ENCODE measurements at regions not wholly inside any gene's neighbourhood (a gene's known extent, or its start where the extent isn't known, plus 50 kb on each side); places are given as distances from the start of the nearest gene placed in this dataset.
"Not testable (repeated sequence)": the region's sequence is repeated elsewhere in the genome, so short reads cannot be mapped to it uniquely, and the experiment has no call there.

DNA sequence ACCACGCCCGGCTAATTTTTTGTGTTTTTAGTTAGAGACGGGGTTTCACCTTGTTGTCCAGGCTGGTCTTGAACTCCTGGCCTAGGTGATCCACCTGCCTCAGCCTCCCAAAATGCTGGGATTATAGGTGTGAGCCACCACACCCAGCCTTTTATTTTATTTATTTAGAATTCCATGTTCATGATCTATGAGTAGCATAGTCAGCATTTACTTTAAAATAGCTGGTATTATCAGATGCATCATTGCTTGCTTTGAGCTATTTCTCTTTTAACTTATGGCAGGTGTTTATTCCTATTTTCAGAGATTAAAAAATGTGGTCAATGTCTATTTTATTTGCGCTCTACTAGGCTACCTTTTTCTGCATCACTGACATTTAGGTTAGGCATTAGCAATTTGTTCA, 152.0 kb downstream of the UTRN start:
- no peak overlapping the region for H3K27ac ChIP-seq
- H3K27me3 ChIP-seq, result no peaks in the 10 kb centered on the region
- WGBS, 5 donors, result 90 to 99% (median 99%) methylated on average over 4 of the region's 4 CpGs
- H3K4me1 ChIP-seq, result peaks cover 0 to 20% (median 7%) of the 10 kb centered on the region in 4 donors
- H3K9me3 ChIP-seq, result peaks cover 0 to 9% (median 8%) of the 10 kb centered on the region in 4 donors
- intact Hi-C loops (cut with DNase I; ENCODE audit: low total_unique reads), result no loop called here
- H3K4me3 ChIP-seq, result no peak overlapping the region
- TF ChIP-seq, protein P1, sequence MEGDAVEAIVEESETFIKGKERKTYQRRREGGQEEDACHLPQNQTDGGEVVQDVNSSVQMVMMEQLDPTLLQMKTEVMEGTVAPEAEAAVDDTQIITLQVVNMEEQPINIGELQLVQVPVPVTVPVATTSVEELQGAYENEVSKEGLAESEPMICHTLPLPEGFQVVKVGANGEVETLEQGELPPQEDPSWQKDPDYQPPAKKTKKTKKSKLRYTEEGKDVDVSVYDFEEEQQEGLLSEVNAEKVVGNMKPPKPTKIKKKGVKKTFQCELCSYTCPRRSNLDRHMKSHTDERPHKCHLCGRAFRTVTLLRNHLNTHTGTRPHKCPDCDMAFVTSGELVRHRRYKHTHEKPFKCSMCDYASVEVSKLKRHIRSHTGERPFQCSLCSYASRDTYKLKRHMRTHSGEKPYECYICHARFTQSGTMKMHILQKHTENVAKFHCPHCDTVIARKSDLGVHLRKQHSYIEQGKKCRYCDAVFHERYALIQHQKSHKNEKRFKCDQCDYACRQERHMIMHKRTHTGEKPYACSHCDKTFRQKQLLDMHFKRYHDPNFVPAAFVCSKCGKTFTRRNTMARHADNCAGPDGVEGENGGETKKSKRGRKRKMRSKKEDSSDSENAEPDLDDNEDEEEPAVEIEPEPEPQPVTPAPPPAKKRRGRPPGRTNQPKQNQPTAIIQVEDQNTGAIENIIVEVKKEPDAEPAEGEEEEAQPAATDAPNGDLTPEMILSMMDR (IDR thresholded peaks at IDR 0.05), result no peak
- TF ChIP-seq POLR2AphosphoS5 (IDR thresholded peaks at IDR 0.05) (no peak), POLR2A (IDR thresholded peaks at IDR 0.05) (no peak), EP300 (IDR thresholded peaks at IDR 0.05) (no peak)
- H3K36me3 ChIP-seq, result peaks cover 51 to 69% (median 62%) of the 10 kb centered on the region in 4 donors
- DNase-seq, result no peak

DNA sequence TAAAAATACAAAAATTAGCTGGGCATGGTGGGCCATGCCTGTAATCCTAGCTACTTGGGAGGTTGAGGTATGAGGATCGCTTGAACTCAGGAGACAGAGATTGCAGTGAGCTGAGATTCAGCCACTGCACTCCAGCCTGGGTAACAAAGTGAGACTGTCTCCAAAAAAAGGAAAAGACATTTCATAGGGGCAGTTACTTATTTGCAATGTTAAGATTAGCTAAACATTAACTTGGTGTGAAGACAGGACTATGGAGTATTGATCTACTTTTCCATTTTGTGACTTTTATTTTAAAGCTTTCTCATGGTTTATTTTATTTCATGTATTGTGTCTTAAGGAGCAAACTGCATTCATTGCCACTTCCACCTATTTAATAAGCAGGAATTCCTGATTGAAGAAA, 153.0 kb downstream of the UTRN start:
- intact Hi-C loops (cut with DNase I; ENCODE audit: low total_unique reads), result no loop called here
- Histone ChIP-seq H3K9me3 (peaks cover 0 to 9% (median 8%) of the 10 kb centered on the region in 4 donors), H3K4me3 (no peak overlapping the region), H3K27ac (no peak overlapping the region), H3K4me1 (peaks cover 0 to 20% (median 7%) of the 10 kb centered on the region in 4 donors), H3K27me3 (no peaks in the 10 kb centered on the region), H3K36me3 (peaks cover 54 to 73% (median 69%) of the 10 kb centered on the region in 4 donors)
- WGBS, 5 donors, result 78 to 97% (median 88%) methylated on average over 1 of the region's 1 CpG
- DNase-seq, result no peak
- TF ChIP-seq POLR2AphosphoS5 (IDR thresholded peaks at IDR 0.05), result no peak

DNA sequence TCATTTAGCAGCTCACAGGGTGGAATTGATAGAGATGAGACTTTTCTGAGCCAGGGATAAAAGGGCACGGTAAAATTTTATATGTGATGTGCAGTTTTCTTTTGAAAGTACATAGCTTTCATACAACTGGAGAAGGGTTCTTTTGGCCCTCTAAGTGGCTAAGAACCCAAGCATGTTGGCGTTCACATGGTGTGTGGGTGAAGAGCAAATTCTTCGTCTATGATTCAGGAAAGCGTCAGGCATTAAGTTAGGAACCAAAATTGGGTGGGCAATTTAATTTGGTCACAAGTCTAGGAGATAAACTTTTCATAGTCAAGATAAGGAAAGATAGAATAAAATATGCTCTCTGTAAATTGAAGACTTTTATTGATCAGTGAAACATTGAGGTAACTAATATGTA, 153.9 kb downstream of the UTRN start:
- peaks cover 0 to 9% (median 8%) of the 10 kb centered on the region in 4 donors for H3K9me3 ChIP-seq
- no peaks in the 10 kb centered on the region for H3K27me3 ChIP-seq
- intact Hi-C loops (cut with DNase I; ENCODE audit: low total_unique reads), result no loop called here
- no peak for TF ChIP-seq POLR2A (IDR thresholded peaks at IDR 0.05)
- TF ChIP-seq POLR2AphosphoS5 (IDR thresholded peaks at IDR 0.05), result no peak
- TF ChIP-seq, protein P1 (IDR thresholded peaks at IDR 0.05), result no peak
- TF ChIP-seq EP300 (IDR thresholded peaks at IDR 0.05), result no peak
- H3K4me1 ChIP-seq, result peaks cover 0 to 20% (median 7%) of the 10 kb centered on the region in 4 donors
- 95 to 99% (median 98%) methylated on average over 4 of the region's 4 CpGs for whole genome bisulfite sequencing, 5 donors
- H3K4me3 ChIP-seq, result no peak overlapping the region
- DNase-seq, result no peak
- H3K27ac ChIP-seq, result no peak overlapping the region
- peaks cover 54 to 74% (median 70%) of the 10 kb centered on the region in 4 donors for H3K36me3 ChIP-seq

DNA sequence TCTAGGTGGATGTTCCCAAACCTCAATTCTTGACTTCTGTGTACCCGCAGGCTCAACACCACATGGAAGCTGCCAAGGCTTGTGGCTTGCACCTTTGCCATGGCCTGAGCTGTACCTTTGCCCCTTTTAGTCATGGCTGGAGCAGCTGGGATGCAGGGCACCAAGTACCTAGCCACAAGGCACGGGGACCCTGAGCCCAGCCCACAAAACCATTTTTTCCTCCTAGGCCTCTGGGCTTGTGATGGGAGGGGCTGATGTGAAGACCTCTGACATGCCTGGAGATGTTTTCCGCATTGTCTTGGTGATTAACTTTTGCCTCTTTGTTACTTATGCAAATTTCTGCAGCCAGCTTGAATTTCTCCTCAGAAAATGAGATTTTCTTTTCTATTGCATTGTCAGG, 156.7 kb downstream of the UTRN start:
- H3K4me1 ChIP-seq; DNase-seq; H3K9me3 ChIP-seq; H3K4me3 ChIP-seq; intact Hi-C loops (cut with DNase I; ENCODE audit: low total_unique reads); H3K27me3 ChIP-seq; H3K27ac ChIP-seq: not testable (repeated sequence)
- 97 to 100% (median 99%) methylated on average over 2 to 3 of the region's 3 CpGs for WGBS, 5 donors
- peaks cover 58 to 86% (median 82%) of the 10 kb centered on the region in 4 donors for H3K36me3 ChIP-seq

DNA sequence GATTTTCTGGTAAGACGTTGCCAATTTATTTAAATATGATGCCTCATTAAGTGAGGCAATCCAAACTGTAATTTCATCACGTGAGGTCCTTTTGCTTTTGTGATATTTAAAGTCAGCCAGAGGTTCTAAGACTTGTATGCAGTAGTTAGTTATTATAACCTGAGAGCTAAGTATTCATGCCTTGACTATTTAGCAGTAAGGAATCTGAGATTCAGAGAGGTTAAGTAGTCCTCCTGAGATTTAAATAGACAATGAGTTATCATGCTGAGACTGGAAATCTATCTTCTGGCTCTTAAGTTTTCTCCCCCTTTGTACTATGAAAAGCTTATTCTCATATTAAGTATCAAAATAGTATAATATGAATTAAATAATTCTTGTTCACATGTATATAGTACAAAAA, 158.0 kb downstream of the UTRN start:
- Histone ChIP-seq H3K36me3 (peaks cover 47 to 86% (median 81%) of the 10 kb centered on the region in 4 donors), H3K27ac (no peak overlapping the region), H3K9me3 (peaks cover 0 to 9% (median 8%) of the 10 kb centered on the region in 4 donors), H3K4me1 (no peaks in the 10 kb centered on the region), H3K4me3 (no peak overlapping the region), H3K27me3 (no peaks in the 10 kb centered on the region)
- TF ChIP-seq, protein P1 (IDR thresholded peaks at IDR 0.05), result no peak
- TF ChIP-seq POLR2A (IDR thresholded peaks at IDR 0.05) (no peak), EP300 (IDR thresholded peaks at IDR 0.05) (no peak), POLR2AphosphoS5 (IDR thresholded peaks at IDR 0.05) (no peak)
- intact Hi-C loops (cut with DNase I; ENCODE audit: low total_unique reads), result no loop called here
- WGBS, 5 donors, result 81 to 92% (median 88%) methylated on average over 2 of the region's 2 CpGs
- DNase-seq, result no peak
